BJ (cell line): ENCODE measurements at regions not wholly inside any gene's neighbourhood (a gene's known extent, or its start where the extent isn't known, plus 50 kb on each side); places are given as distances from the start of the nearest gene placed in this dataset.
"Not testable (repeated sequence)": the region's sequence is repeated elsewhere in the genome, so short reads cannot be mapped to it uniquely, and the experiment has no call there.

ENCODE experiments used
- CTCF ChIA-PET: fragments of 350-600 bp; formaldehyde crosslinking; extraction: SDS; loops from one replicate; lab custom pipeline; 2021; ENCODE audit warnings: antibody characterized with exemption, inconsistent platforms; lab: Yijun Ruan, JAX
- POLR2A ChIA-PET: fragments of 300-600 bp; sonication (Branson Sonifier 250); formaldehyde crosslinking; extraction: SDS; loops from one replicate; lab custom pipeline; 2021; ENCODE audit warnings: antibody characterized with exemption; lab: Charles Lee
- DNase-seq: peaks from one replicate; pipeline ENCODE4 v3.0.0-alpha.2; 2011; ENCODE audit warnings: low read depth
- H3K27me3 ChIP-seq: 2 replicates; pipeline ENCODE4 v1.6.0; 2011; ENCODE audit warnings: low read length; ENCODE audit not compliant: control insufficient read depth, insufficient read depth
- H3K36me3 ChIP-seq: 2 replicates; pipeline ENCODE4 v1.5.1; 2011; ENCODE audit warnings: low read length; ENCODE audit not compliant: control insufficient read depth, insufficient read depth
- H3K4me3 ChIP-seq: 2 replicates; pipeline ENCODE4 v1.5.1; 2011; ENCODE audit warnings: low read depth, mild to moderate bottlenecking, control low read depth, low read length
- TF ChIP-seq, protein P1 (sequence below): IDR thresholded peaks from 2 replicates; pipeline ENCODE4 v1.5.1; 2011; ENCODE audit warnings: low read depth, mild to moderate bottlenecking, control low read depth, inconsistent platforms, low read length, moderate library complexity; ENCODE audit not compliant: insufficient read depth

DNA sequence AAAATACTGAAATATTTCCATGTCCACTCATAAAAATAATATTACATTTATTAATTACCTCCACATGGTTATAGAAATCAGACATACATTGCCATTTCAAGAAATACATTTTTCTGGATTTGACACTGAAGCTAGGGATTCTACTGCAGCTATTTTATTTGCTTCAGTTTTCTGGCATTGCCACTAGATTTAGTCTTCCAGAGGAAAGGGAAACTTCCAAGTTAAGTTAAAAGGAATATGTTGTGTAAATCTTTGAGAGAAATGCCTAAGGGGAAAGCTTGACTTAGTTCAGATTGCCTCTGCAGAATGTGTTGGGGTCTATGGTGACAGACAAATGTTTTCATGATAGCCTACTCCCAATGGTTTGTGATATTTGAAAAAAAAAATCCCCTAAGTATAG lies 1631.3 kb downstream of the PCDH18 start:
- Histone ChIP-seq H3K4me3 (no peak overlapping the region), H3K36me3 (no peaks in the 10 kb centered on the region), H3K27me3 (no peaks in the 10 kb centered on the region)
- POLR2A ChIA-PET: no interaction called here
- TF ChIP-seq, protein P1, sequence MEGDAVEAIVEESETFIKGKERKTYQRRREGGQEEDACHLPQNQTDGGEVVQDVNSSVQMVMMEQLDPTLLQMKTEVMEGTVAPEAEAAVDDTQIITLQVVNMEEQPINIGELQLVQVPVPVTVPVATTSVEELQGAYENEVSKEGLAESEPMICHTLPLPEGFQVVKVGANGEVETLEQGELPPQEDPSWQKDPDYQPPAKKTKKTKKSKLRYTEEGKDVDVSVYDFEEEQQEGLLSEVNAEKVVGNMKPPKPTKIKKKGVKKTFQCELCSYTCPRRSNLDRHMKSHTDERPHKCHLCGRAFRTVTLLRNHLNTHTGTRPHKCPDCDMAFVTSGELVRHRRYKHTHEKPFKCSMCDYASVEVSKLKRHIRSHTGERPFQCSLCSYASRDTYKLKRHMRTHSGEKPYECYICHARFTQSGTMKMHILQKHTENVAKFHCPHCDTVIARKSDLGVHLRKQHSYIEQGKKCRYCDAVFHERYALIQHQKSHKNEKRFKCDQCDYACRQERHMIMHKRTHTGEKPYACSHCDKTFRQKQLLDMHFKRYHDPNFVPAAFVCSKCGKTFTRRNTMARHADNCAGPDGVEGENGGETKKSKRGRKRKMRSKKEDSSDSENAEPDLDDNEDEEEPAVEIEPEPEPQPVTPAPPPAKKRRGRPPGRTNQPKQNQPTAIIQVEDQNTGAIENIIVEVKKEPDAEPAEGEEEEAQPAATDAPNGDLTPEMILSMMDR: no peak
- no peak for DNase-seq
- CTCF ChIA-PET: no interaction called here

DNA sequence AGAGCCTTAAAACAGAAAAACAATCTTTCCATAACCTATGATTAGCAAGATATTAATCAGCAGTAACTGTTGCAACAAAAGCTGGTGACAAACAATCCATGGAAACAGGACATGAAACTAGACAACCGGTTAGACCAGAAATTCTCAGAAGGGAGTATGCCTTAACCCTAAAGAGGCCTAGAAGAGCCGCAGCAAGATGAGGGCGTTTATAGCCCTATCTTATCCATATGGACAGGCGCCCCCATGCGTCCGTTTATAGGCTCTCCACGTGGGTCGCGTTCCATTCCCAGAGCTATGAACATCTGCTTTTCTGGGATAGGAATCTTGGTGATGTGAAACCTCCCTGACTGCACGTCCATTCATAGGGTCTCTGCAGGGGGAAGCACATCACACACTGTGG lies 1662.7 kb upstream of the PABPC4L start:
- POLR2A ChIA-PET, H3K27me3 ChIP-seq, H3K4me3 ChIP-seq, DNase-seq, CTCF ChIA-PET, H3K36me3 ChIP-seq: not testable (repeated sequence)

DNA sequence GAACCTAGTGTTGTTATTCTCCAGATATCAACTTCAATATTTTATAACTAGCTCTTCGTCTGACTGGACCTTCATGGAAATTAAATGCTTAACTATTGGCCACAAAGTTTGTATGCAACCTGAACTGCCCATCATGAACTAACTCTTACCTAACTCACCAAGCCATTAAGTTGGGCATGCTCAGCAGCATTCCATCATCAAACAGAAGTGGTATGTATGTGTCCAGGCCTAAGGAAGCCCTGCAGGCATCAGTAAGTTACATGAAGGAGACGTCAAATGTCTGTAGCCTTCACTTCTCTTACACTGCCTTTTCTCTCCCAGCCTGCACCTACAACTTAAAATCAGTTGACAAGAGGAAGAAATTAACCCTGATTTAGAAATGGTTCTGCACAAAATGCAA lies 1639.2 kb upstream of the PABPC4L start:
- CTCF ChIA-PET: no interaction called here
- TF ChIP-seq, protein P1: no peak
- Histone ChIP-seq H3K36me3 (no peaks in the 10 kb centered on the region), H3K27me3 (no peaks in the 10 kb centered on the region), H3K4me3 (no peak overlapping the region)
- DNase-seq: no peak
- POLR2A ChIA-PET: no interaction called here

DNA sequence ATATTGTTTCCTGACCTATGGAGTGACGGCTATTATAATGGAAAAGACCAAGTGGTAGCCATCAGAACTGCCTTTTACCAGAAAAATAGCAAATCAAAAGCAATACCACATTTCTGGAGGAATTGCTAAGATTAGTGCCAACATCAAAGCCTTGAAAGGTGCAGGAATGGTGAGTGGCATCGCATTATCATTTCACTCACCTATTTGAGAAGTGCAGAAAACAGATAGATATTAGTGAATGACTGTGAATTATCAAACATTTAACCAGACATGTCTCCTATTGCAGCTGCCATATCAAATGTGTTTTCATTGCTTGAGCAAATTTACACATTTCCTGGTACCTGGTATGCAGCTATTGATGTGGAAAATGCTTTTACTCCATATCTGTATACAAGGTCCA lies 1638.1 kb upstream of the PABPC4L start:
- Histone ChIP-seq H3K27me3 (no peaks in the 10 kb centered on the region), H3K36me3 (no peaks in the 10 kb centered on the region), H3K4me3 (no peak overlapping the region)
- ChIA-PET POLR2A (no interaction called here), CTCF (no interaction called here)
- DNase-seq: no peak
- TF ChIP-seq, protein P1: no peak

DNA sequence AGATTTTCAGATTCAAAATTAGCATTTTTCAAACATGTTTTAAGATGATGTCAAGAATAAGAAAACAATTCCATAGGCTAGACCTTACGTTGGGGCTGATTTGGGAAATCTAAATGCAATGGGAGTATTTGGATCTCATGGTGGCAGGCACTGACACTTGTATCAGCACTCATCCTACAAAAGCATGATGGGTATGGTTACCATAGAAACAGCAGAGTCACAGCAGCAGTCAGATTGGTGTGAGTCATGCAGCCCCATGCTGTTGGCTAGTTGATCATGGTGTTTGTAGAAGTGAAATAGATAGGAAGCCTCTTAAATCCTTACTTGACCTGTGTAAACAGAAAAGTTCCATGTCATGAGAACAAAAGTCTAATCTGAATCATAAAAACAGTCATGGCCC lies 1637.3 kb upstream of the PABPC4L start:
- H3K36me3 ChIP-seq: no peaks in the 10 kb centered on the region
- no peak for DNase-seq
- no peak overlapping the region for H3K4me3 ChIP-seq
- no peaks in the 10 kb centered on the region for H3K27me3 ChIP-seq
- ChIA-PET POLR2A (no interaction called here), CTCF (no interaction called here)
- TF ChIP-seq, protein P1: no peak

DNA sequence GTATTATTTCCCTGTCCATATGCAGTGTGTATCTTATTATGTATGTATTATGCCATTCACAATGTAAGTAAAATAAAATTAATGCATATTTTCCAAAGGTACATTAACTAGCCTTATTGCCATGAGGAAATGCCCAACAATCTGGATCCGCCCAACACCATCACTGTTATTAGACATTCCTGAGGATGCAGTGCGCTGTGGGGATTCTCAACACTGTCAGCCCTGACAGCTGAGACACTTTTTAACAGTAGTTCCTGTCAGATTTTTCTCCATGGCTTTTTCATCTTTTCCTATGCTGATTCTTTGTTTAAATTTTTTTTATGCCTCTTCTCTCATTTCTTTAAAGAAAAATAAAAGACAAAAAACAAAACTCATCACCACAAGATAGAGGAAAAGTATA lies 1632.9 kb upstream of the PABPC4L start:
- ChIA-PET CTCF (no interaction called here), POLR2A (no interaction called here)
- no peaks in the 10 kb centered on the region for H3K27me3 ChIP-seq
- no peaks in the 10 kb centered on the region for H3K36me3 ChIP-seq
- H3K4me3 ChIP-seq: no peak overlapping the region
- no peak for DNase-seq
- TF ChIP-seq, protein P1: no peak
